Duodenal mucosa (tissue), 2 donors: ENCODE measurements at regions not wholly inside any gene's neighbourhood (a gene's known extent, or its start where the extent isn't known, plus 50 kb on each side); places are given as distances from the start of the nearest gene placed in this dataset.
"Not testable (repeated sequence)": the region's sequence is repeated elsewhere in the genome, so short reads cannot be mapped to it uniquely, and the experiment has no call there.

Experiments
- H3K27ac ChIP-seq: one replicate; pipeline ENCODE4 v1.7.0; 2013; ENCODE audit warnings: low read depth, low read length
- H3K27me3 ChIP-seq, 2 donors: one replicate each; pipeline ENCODE4 v1.7.0; 2013; ENCODE audit warnings: low read length in 2 of 2, control low read depth in 1 of 2; ENCODE audit not compliant: insufficient read depth in 2 of 2, control insufficient read depth in 1 of 2
- H3K36me3 ChIP-seq, 2 donors: one replicate each; pipeline ENCODE4 v1.7.0; 2013; ENCODE audit warnings: low read length in 2 of 2, control low read depth in 1 of 2; ENCODE audit not compliant: insufficient read depth in 2 of 2, control insufficient read depth in 1 of 2
- H3K4me1 ChIP-seq, 2 donors: one replicate each; pipeline ENCODE4 v1.7.0; 2013; ENCODE audit warnings: low read length in 2 of 2, control low read depth in 1 of 2; ENCODE audit not compliant: insufficient read depth in 2 of 2, control insufficient read depth in 1 of 2
- H3K4me3 ChIP-seq, 2 donors: one replicate each; pipeline ENCODE4 v1.7.0; 2013; ENCODE audit warnings: low read length in 2 of 2, low read depth in 1 of 2
- H3K9ac ChIP-seq, 2 donors: one replicate each; pipeline ENCODE4 v1.7.0; 2013; ENCODE audit warnings: low read length in 2 of 2, low read depth in 1 of 2
- H3K9me3 ChIP-seq, 2 donors: one replicate each; pipeline ENCODE4 v1.7.0; 2013; ENCODE audit warnings: low read length in 2 of 2, control low read depth in 1 of 2; ENCODE audit not compliant: control insufficient read depth in 1 of 2

- H3K9ac ChIP-seq, result no peak overlapping the region
- no peaks in the 10 kb centered on the region for H3K27me3 ChIP-seq
- H3K4me1 ChIP-seq, result no peaks in the 10 kb centered on the region
- no peaks in the 10 kb centered on the region for H3K9me3 ChIP-seq
- H3K4me3 ChIP-seq, result no peak overlapping the region
- no peak overlapping the region for H3K27ac ChIP-seq
- H3K36me3 ChIP-seq, result no peaks in the 10 kb centered on the region
Measured at GRCh38 chr7:142670511-142670910, 78.8 kb upstream of the PRSS1 start.

GRCh38 chr7:142669074-142669654 is 80.1 kb upstream of the PRSS1 start:
- H3K27ac ChIP-seq, result no peak overlapping the region
- H3K4me3 ChIP-seq, result no peak overlapping the region
- H3K9ac ChIP-seq, result no peak overlapping the region
- no peaks in the 10 kb centered on the region for H3K4me1 ChIP-seq
- no peaks in the 10 kb centered on the region for H3K36me3 ChIP-seq
- no peaks in the 10 kb centered on the region for H3K27me3 ChIP-seq
- H3K9me3 ChIP-seq, result no peaks in the 10 kb centered on the region

- Histone ChIP-seq H3K9me3 (no peaks in the 10 kb centered on the region), H3K36me3 (no peaks in the 10 kb centered on the region), H3K27me3 (no peaks in the 10 kb centered on the region), H3K4me3 (no peak overlapping the region), H3K9ac (no peak overlapping the region), H3K27ac (no peak overlapping the region), H3K4me1 (no peaks in the 10 kb centered on the region)
Measured at GRCh38 chr7:142668495-142668894, 80.8 kb upstream of the PRSS1 start.

- no peak overlapping the region for H3K4me3 ChIP-seq
- no peak overlapping the region for H3K27ac ChIP-seq
Measured at GRCh38 chr7:142657376-142657775, 91.9 kb upstream of the PRSS1 start.

GRCh38 chr7:142654398-142654797 is 94.9 kb upstream of the PRSS1 start:
- no peaks in the 10 kb centered on the region for H3K4me1 ChIP-seq
- no peak overlapping the region for H3K9ac ChIP-seq
- no peaks in the 10 kb centered on the region for H3K9me3 ChIP-seq
- H3K27ac ChIP-seq, result no peak overlapping the region
- no peak overlapping the region for H3K4me3 ChIP-seq
- H3K36me3 ChIP-seq, result no peaks in the 10 kb centered on the region
- H3K27me3 ChIP-seq, result no peaks in the 10 kb centered on the region

More at GRCh38 chr7:142657376-142657775, 91.9 kb upstream of the PRSS1 start:
- Histone ChIP-seq H3K36me3 (no peaks in the 10 kb centered on the region), H3K27me3 (no peaks in the 10 kb centered on the region), H3K4me1 (no peaks in the 10 kb centered on the region), H3K9ac (no peak overlapping the region), H3K9me3 (no peaks in the 10 kb centered on the region)

GRCh38 chr7:142647749-142648148 is 101.5 kb upstream of the PRSS1 start:
- Histone ChIP-seq H3K9me3 (no peaks in the 10 kb centered on the region), H3K27ac (no peak overlapping the region), H3K4me3 (no peak overlapping the region), H3K27me3 (peaks cover 0 to 4% of the 10 kb centered on the region in 2 donors), H3K9ac (no peak overlapping the region), H3K4me1 (no peaks in the 10 kb centered on the region), H3K36me3 (no peaks in the 10 kb centered on the region)

- Histone ChIP-seq H3K4me1 (no peaks in the 10 kb centered on the region), H3K9me3 (no peaks in the 10 kb centered on the region), H3K9ac (no peak overlapping the region), H3K4me3 (no peak overlapping the region), H3K27ac (no peak overlapping the region), H3K27me3 (peaks cover 0 to 4% of the 10 kb centered on the region in 2 donors), H3K36me3 (no peaks in the 10 kb centered on the region)
Measured at GRCh38 chr7:142646386-142647140, 102.7 kb upstream of the PRSS1 start.

GRCh38 chr7:142645777-142646176 is 103.5 kb upstream of the PRSS1 start:
- H3K9ac ChIP-seq, result no peak overlapping the region
- no peaks in the 10 kb centered on the region for H3K4me1 ChIP-seq
- no peak overlapping the region for H3K27ac ChIP-seq
- no peaks in the 10 kb centered on the region for H3K36me3 ChIP-seq
- H3K27me3 ChIP-seq, result peaks cover 0 to 4% of the 10 kb centered on the region in 2 donors
- H3K4me3 ChIP-seq, result no peak overlapping the region
- no peaks in the 10 kb centered on the region for H3K9me3 ChIP-seq

- no peak overlapping the region for H3K27ac ChIP-seq
- no peaks in the 10 kb centered on the region for H3K36me3 ChIP-seq
- no peaks in the 10 kb centered on the region for H3K9me3 ChIP-seq
- no peaks in the 10 kb centered on the region for H3K27me3 ChIP-seq
- no peak overlapping the region for H3K9ac ChIP-seq
- no peaks in the 10 kb centered on the region for H3K4me1 ChIP-seq
- H3K4me3 ChIP-seq, result no peak overlapping the region
Measured at GRCh38 chr7:142642316-142642715, 107.0 kb upstream of the PRSS1 start.

GRCh38 chr7:142641252-142641651 is 108.0 kb upstream of the PRSS1 start:
- H3K4me3 ChIP-seq, H3K9ac ChIP-seq, H3K4me1 ChIP-seq, H3K27ac ChIP-seq, H3K9me3 ChIP-seq, H3K27me3 ChIP-seq, H3K36me3 ChIP-seq: not testable (repeated sequence)
